ENCODE measurements at regions not wholly inside any gene's neighbourhood (a gene's known extent, or its start where the extent isn't known, plus 50 kb on each side); places are given as distances from the start of the nearest gene placed in this dataset.

- Histone ChIP-seq H3K9ac (ENCODE audit: control insufficient read depth, extremely low read depth, insufficient read depth, low read length) (no peak overlapping the region), H3K9me3 (ENCODE audit: control insufficient read depth, low read depth, low read length) (no peaks in the 10 kb centered on the region), H3K36me3 (ENCODE audit: control insufficient read depth in 2 of 2, extremely low read depth in 1 of 2, insufficient read depth in 2 of 2, low read length in 2 of 2) (no peaks in the 10 kb centered on the region), H3K27me3 (ENCODE audit: control insufficient read depth, extremely low read depth, insufficient read depth, low read length) (no peaks in the 10 kb centered on the region), H3K4me2 (ENCODE audit: control insufficient read depth, extremely low read depth, insufficient read depth, low read depth, low read length) (peak overlapping the region; percentile 56), H2AFZ (ENCODE audit: control insufficient read depth, low read length) (no peak overlapping the region), H3K9me1 (ENCODE audit: control insufficient read depth, extremely low read depth, insufficient read depth, low read length) (no peaks in the 10 kb centered on the region), H3K79me2 (ENCODE audit: control insufficient read depth, insufficient read depth, low read length) (no peaks in the 10 kb centered on the region), H3K4me3 (ENCODE audit: control insufficient read depth in 2 of 3, extremely low read depth in 1 of 3, insufficient read depth in 2 of 3, low read depth in 1 of 3, low read length in 3 of 3) (no peak overlapping the region), H3K4me1 (ENCODE audit: control insufficient read depth, extremely low read depth, insufficient read depth, low read length) (peaks cover 6% of the 10 kb centered on the region), H3K27ac (ENCODE audit: control insufficient read depth, insufficient read depth, low read length) (no peak overlapping the region), H4K20me1 (ENCODE audit: control insufficient read depth, extremely low read depth, insufficient read depth, low read length) (no peaks in the 10 kb centered on the region)
- dilution Hi-C loops (cut with MboI; ENCODE audit: extremely low pct_ligation_motif_present, low sequenced_read_pairs): no loop called here
- DNase-seq (ENCODE audit: low read depth, low spot score) (no peak), FAIRE-seq (no peak)
- TF ChIP-seq CTCF (optimal IDR thresholded peaks at IDR 0.05 in 1 of 3, IDR thresholded peaks at IDR 0.05 in 1 of 3, conservative IDR thresholded peaks at IDR 0.05 in 1 of 3; ENCODE audit: extremely low read depth in 1 of 3, insufficient read depth in 2 of 3, low read length in 3 of 3): no peak
- TF ChIP-seq EZH2 (IDR thresholded peaks at IDR 0.05; ENCODE audit: low read length): no peak
These were observed 458.8 kb upstream of the CNTN5 start for GRCh38 chr11:98561877-98562395.

GRCh38 chr11:98564233-98564632 is 456.5 kb upstream of the CNTN5 start:
- no peak for DNase-seq (ENCODE audit: low read depth, low spot score)
- Histone ChIP-seq H4K20me1 (ENCODE audit: control insufficient read depth, extremely low read depth, insufficient read depth, low read length) (no peaks in the 10 kb centered on the region), H3K4me2 (ENCODE audit: control insufficient read depth, extremely low read depth, insufficient read depth, low read depth, low read length) (no peak overlapping the region), H3K4me1 (ENCODE audit: control insufficient read depth, extremely low read depth, insufficient read depth, low read length) (peaks cover 6% of the 10 kb centered on the region), H3K27me3 (ENCODE audit: control insufficient read depth, extremely low read depth, insufficient read depth, low read length) (no peaks in the 10 kb centered on the region), H3K9me1 (ENCODE audit: control insufficient read depth, extremely low read depth, insufficient read depth, low read length) (no peaks in the 10 kb centered on the region), H3K36me3 (ENCODE audit: control insufficient read depth in 2 of 2, extremely low read depth in 1 of 2, insufficient read depth in 2 of 2, low read length in 2 of 2) (no peaks in the 10 kb centered on the region), H3K27ac (ENCODE audit: control insufficient read depth, insufficient read depth, low read length) (no peak overlapping the region), H3K9me3 (ENCODE audit: control insufficient read depth, low read depth, low read length) (no peaks in the 10 kb centered on the region), H2AFZ (ENCODE audit: control insufficient read depth, low read length) (no peak overlapping the region), H3K79me2 (ENCODE audit: control insufficient read depth, insufficient read depth, low read length) (no peaks in the 10 kb centered on the region), H3K9ac (ENCODE audit: control insufficient read depth, extremely low read depth, insufficient read depth, low read length) (no peak overlapping the region), H3K4me3 (ENCODE audit: control insufficient read depth in 2 of 3, extremely low read depth in 1 of 3, insufficient read depth in 2 of 3, low read depth in 1 of 3, low read length in 3 of 3) (no peak overlapping the region)
- dilution Hi-C loops (cut with MboI; ENCODE audit: extremely low pct_ligation_motif_present, low sequenced_read_pairs): no loop called here
- FAIRE-seq: no peak
- TF ChIP-seq EZH2 (IDR thresholded peaks at IDR 0.05; ENCODE audit: low read length) (no peak), CTCF (optimal IDR thresholded peaks at IDR 0.05 in 1 of 3, IDR thresholded peaks at IDR 0.05 in 1 of 3, conservative IDR thresholded peaks at IDR 0.05 in 1 of 3; ENCODE audit: extremely low read depth in 1 of 3, insufficient read depth in 2 of 3, low read length in 3 of 3) (no peak)
